ENCODE measurements at regions not wholly inside any gene's neighbourhood (a gene's known extent, or its start where the extent isn't known, plus 50 kb on each side); places are given as distances from the start of the nearest gene placed in this dataset.

DNA sequence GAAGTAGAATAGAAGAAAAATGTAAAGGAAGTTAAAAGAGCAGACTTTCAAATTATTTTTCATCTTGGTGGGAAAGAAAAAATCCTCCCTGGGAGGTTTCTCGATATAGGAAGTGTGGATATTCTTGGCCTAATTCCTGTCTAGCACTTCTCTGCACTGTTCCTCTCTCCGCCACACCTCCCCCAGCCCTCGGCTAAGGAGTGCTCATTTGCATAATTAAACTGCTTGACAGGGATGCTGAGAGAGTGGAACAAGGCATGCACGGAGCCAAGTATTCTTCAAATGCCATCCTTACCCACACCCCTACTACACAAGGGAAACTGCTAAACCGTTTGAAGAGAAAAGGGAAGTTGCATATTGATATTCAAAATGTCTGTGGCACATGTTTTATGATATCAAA lies 511.0 kb upstream of the HTR2A start:
- ChIA-PET POLR2A (no interaction called here), CTCF (no interaction called here)
- Histone ChIP-seq H3K27ac (ENCODE audit: extremely low read depth, low read depth, low read length) (no peak overlapping the region), H3K4me1 (ENCODE audit: control insufficient read depth, insufficient read depth, low read length) (no peaks in the 10 kb centered on the region), H3K36me3 (ENCODE audit: control insufficient read depth in 2 of 2, insufficient read depth in 1 of 2, low read length in 2 of 2) (no peaks in the 10 kb centered on the region), H3K4me3 (ENCODE audit: low read depth, low read length) (no peak overlapping the region), H3K9me3 (ENCODE audit: control insufficient read depth, insufficient read depth, low read depth, low read length) (no peaks in the 10 kb centered on the region)
- TF ChIP-seq ZNF560 (tag by site-specific recombination; IDR thresholded peaks at IDR 0.05; ENCODE audit: borderline replicate concordance) (no peak), YY2 (tag by site-specific recombination; IDR thresholded peaks at IDR 0.05) (no peak), ZNF777 (tag by site-specific recombination; IDR thresholded peaks at IDR 0.05; ENCODE audit: borderline replicate concordance) (no peak), ZNF19 (tag by site-specific recombination; IDR thresholded peaks at IDR 0.05; ENCODE audit: low read depth) (no peak), ZNF146 (tag by site-specific recombination; IDR thresholded peaks at IDR 0.05) (no peak), ZNF600 (tag by site-specific recombination; IDR thresholded peaks at IDR 0.05) (no peak)
- TF ChIP-seq, protein P1, sequence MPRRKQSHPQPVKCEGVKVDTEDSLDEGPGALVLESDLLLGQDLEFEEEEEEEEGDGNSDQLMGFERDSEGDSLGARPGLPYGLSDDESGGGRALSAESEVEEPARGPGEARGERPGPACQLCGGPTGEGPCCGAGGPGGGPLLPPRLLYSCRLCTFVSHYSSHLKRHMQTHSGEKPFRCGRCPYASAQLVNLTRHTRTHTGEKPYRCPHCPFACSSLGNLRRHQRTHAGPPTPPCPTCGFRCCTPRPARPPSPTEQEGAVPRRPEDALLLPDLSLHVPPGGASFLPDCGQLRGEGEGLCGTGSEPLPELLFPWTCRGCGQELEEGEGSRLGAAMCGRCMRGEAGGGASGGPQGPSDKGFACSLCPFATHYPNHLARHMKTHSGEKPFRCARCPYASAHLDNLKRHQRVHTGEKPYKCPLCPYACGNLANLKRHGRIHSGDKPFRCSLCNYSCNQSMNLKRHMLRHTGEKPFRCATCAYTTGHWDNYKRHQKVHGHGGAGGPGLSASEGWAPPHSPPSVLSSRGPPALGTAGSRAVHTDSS (tag by site-specific recombination; IDR thresholded peaks at IDR 0.05) = no peak
- TF ChIP-seq, protein P2, sequence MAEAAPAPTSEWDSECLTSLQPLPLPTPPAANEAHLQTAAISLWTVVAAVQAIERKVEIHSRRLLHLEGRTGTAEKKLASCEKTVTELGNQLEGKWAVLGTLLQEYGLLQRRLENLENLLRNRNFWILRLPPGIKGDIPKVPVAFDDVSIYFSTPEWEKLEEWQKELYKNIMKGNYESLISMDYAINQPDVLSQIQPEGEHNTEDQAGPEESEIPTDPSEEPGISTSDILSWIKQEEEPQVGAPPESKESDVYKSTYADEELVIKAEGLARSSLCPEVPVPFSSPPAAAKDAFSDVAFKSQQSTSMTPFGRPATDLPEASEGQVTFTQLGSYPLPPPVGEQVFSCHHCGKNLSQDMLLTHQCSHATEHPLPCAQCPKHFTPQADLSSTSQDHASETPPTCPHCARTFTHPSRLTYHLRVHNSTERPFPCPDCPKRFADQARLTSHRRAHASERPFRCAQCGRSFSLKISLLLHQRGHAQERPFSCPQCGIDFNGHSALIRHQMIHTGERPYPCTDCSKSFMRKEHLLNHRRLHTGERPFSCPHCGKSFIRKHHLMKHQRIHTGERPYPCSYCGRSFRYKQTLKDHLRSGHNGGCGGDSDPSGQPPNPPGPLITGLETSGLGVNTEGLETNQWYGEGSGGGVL (tag by site-specific recombination; IDR thresholded peaks at IDR 0.05) = no peak

DNA sequence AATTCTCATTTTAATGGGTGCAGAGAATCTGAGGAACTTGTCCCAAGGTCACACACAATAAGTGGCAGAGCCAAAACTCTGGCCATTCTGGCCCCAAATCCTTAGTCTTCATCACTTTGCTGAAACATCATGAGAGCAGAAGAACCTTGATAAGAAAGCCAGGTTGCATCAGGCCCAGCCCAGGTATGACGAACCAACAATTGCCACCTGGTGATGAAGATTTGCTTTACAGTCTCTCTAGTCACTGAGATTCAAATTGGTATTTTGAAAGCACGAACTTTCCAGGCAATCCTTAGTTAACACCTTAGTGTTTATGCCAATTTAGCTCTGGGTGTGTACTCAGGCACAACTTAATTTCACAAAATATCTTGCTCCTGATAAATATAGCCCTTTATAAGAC lies 502.7 kb upstream of the HTR2A start:
- no peaks in the 10 kb centered on the region for H3K9me3 ChIP-seq (ENCODE audit: control insufficient read depth, insufficient read depth, low read depth, low read length)
- ChIA-PET POLR2A (no interaction called here), CTCF (interaction anchor here (0.7 kb wide), 1 partner anchor 771 kb away, joined by 4 read pairs; no protein-coding TSS in a partner anchor)
- H3K27ac ChIP-seq (ENCODE audit: extremely low read depth, low read depth, low read length) = no peak overlapping the region
- no peaks in the 10 kb centered on the region for H3K4me1 ChIP-seq (ENCODE audit: control insufficient read depth, insufficient read depth, low read length)
- TF ChIP-seq ZNF561 (tag by site-specific recombination; IDR thresholded peaks at IDR 0.05; ENCODE audit: borderline replicate concordance) = no peak
- TF ChIP-seq ZNF16 (tag by site-specific recombination; IDR thresholded peaks at IDR 0.05; ENCODE audit: low read depth) = no peak
- no peak for TF ChIP-seq ZNF610 (tag by site-specific recombination; IDR thresholded peaks at IDR 0.05; ENCODE audit: borderline replicate concordance)
- no peak for TF ChIP-seq ZNF37A (tag by site-specific recombination; IDR thresholded peaks at IDR 0.05)
- no peak for TF ChIP-seq ZNF747 (tag by site-specific recombination; IDR thresholded peaks at IDR 0.05)
- no peak for TF ChIP-seq ZNF19 (tag by site-specific recombination; IDR thresholded peaks at IDR 0.05; ENCODE audit: low read depth)
- no peak for TF ChIP-seq RBAK (tag by site-specific recombination; IDR thresholded peaks at IDR 0.05)
- H3K36me3 ChIP-seq (ENCODE audit: control insufficient read depth in 2 of 2, insufficient read depth in 1 of 2, low read length in 2 of 2) = no peaks in the 10 kb centered on the region
- no peak overlapping the region for H3K4me3 ChIP-seq (ENCODE audit: low read depth, low read length)

DNA sequence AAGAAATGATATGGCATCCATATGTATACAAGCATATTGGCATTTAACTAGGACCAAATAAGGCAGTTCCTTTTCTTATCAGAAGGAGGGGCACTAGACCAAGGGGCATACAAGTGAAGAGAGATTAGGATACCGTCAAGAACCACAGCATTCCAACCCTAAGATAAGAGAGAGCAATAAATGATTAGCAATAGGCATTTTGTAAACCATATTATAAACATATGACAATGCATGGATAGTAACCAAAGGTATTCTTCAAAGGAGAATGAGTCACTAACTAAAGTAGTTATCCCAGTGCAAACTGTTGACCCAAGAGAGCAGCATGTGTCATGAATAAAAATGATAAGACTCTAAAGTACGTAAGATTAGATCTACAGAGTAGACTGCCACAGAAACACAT lies 500.9 kb upstream of the HTR2A start:
- Histone ChIP-seq H3K9me3 (ENCODE audit: control insufficient read depth, insufficient read depth, low read depth, low read length) (no peaks in the 10 kb centered on the region), H3K4me3 (ENCODE audit: low read depth, low read length) (no peak overlapping the region), H3K4me1 (ENCODE audit: control insufficient read depth, insufficient read depth, low read length) (no peaks in the 10 kb centered on the region), H3K27ac (ENCODE audit: extremely low read depth, low read depth, low read length) (no peak overlapping the region), H3K36me3 (ENCODE audit: control insufficient read depth in 2 of 2, insufficient read depth in 1 of 2, low read length in 2 of 2) (no peaks in the 10 kb centered on the region)
- ChIA-PET POLR2A (no interaction called here), CTCF (no interaction called here)
- TF ChIP-seq, protein P1 (tag by site-specific recombination; IDR thresholded peaks at IDR 0.05) = no peak
- TF ChIP-seq, protein P3, sequence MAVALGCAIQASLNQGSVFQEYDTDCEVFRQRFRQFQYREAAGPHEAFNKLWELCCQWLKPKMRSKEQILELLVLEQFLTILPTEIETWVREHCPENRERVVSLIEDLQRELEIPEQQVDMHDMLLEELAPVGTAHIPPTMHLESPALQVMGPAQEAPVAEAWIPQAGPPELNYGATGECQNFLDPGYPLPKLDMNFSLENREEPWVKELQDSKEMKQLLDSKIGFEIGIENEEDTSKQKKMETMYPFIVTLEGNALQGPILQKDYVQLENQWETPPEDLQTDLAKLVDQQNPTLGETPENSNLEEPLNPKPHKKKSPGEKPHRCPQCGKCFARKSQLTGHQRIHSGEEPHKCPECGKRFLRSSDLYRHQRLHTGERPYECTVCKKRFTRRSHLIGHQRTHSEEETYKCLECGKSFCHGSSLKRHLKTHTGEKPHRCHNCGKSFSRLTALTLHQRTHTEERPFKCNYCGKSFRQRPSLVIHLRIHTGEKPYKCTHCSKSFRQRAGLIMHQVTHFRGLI (tag by site-specific recombination; IDR thresholded peaks at IDR 0.05) = no peak
- TF ChIP-seq ZNF223 (tag by site-specific recombination; IDR thresholded peaks at IDR 0.05) = no peak
- no peak for TF ChIP-seq ZNF747 (tag by site-specific recombination; IDR thresholded peaks at IDR 0.05)
